Neural cell (in vitro differentiated cells): ENCODE measurements at regions not wholly inside any gene's neighbourhood (a gene's known extent, or its start where the extent isn't known, plus 50 kb on each side); places are given as distances from the start of the nearest gene placed in this dataset.

ENCODE experiments used
- CTCF ChIP-seq: fragments of 450-650 bp; IDR thresholded peaks from 2 replicates; pipeline ENCODE4 v1.5.1; 2014; ENCODE audit warnings: antibody characterized with exemption, mild to moderate bottlenecking, moderate library complexity; ENCODE audit not compliant: poor library complexity, severe bottlenecking
- EP300 ChIP-seq: fragments of 450-650 bp; conservative IDR thresholded peaks from 2 replicates; pipeline ENCODE4 v1.6.1; 2014; ENCODE audit warnings: antibody characterized with exemption, mild to moderate bottlenecking, moderate library complexity; ENCODE audit not compliant: poor library complexity, severe bottlenecking
- EZH2 ChIP-seq: fragments of 200-600, 300-800 bp; shearing (Covaris generic), sonication (generic); IDR thresholded peaks from 2 replicates; pipeline ENCODE4 v1.6.1; 2014; ENCODE audit warnings: antibody characterized with exemption, low read length, borderline replicate concordance, mild to moderate bottlenecking; ENCODE audit not compliant: insufficient read depth, poor library complexity, severe bottlenecking
- RAD21 ChIP-seq: fragments of 450-650 bp; conservative IDR thresholded peaks from 2 replicates; pipeline ENCODE4 v1.6.1; 2014; ENCODE audit warnings: antibody characterized with exemption, mild to moderate bottlenecking, moderate library complexity
- SMC3 ChIP-seq: fragments of 450-650 bp; conservative IDR thresholded peaks from 2 replicates; pipeline ENCODE4 v1.6.1; 2014; ENCODE audit warnings: antibody characterized with exemption, mild to moderate bottlenecking, moderate library complexity; ENCODE audit not compliant: poor library complexity

- no peak for TF ChIP-seq CTCF
- TF ChIP-seq EP300, result no peak
- TF ChIP-seq EZH2, result no peak
- no peak for TF ChIP-seq RAD21
- no peak for TF ChIP-seq SMC3
These were observed 457.1 kb upstream of the ROBO2 start for GRCh38 chr3:76582632-76583378.
